Fibroblast of the aortic adventitia (primary cell): ENCODE measurements at regions not wholly inside any gene's neighbourhood (a gene's known extent, or its start where the extent isn't known, plus 50 kb on each side); places are given as distances from the start of the nearest gene placed in this dataset.

Source experiments
- DNase-seq: peaks from one replicate; pipeline ENCODE4 v3.0.0-alpha.2; 2010; ENCODE audit warnings: low read depth
- H3K4me3 ChIP-seq: 2 replicates; pipeline ENCODE4 v1.5.1; 2011; ENCODE audit warnings: low read depth, mild to moderate bottlenecking, control low read depth, low read length, moderate library complexity
- CTCF ChIP-seq: IDR thresholded peaks from 2 replicates; pipeline ENCODE4 v1.5.1; 2011; ENCODE audit warnings: mild to moderate bottlenecking, low read length, control low read depth, inconsistent platforms; ENCODE audit not compliant: insufficient read depth

GRCh38 chr2:34105006-34105767 is 506.1 kb upstream of the FAM98A start:
- TF ChIP-seq CTCF, result no peak
- DNase-seq, result peak; percentile 88
- H3K4me3 ChIP-seq, result no peak overlapping the region

- H3K4me3 ChIP-seq, result no peak overlapping the region
- no peak for TF ChIP-seq CTCF
- DNase-seq, result peak; percentile 49
Observed at GRCh38 chr2:34104601-34105000, 505.5 kb upstream of the FAM98A start.

GRCh38 chr2:34103437-34103836 is 504.3 kb upstream of the FAM98A start:
- DNase-seq, result no peak
- no peak overlapping the region for H3K4me3 ChIP-seq
- no peak for TF ChIP-seq CTCF

GRCh38 chr2:34102339-34102738 is 503.2 kb upstream of the FAM98A start:
- no peak for TF ChIP-seq CTCF
- DNase-seq, result peak; percentile 64
- H3K4me3 ChIP-seq, result no peak overlapping the region

- no peak for DNase-seq
- no peak overlapping the region for H3K4me3 ChIP-seq
- no peak for TF ChIP-seq CTCF
Observed at GRCh38 chr2:34099377-34099776, 500.3 kb upstream of the FAM98A start.

- DNase-seq, result no peak
- no peak overlapping the region for H3K4me3 ChIP-seq
- TF ChIP-seq CTCF, result no peak
Observed at GRCh38 chr2:34098256-34098655, 499.2 kb upstream of the FAM98A start.
